ENCODE measurements at regions not wholly inside any gene's neighbourhood (a gene's known extent, or its start where the extent isn't known, plus 50 kb on each side); places are given as distances from the start of the nearest gene placed in this dataset.

GRCh38 chr5:164593982-164594381, 1088.6 kb downstream of the MAT2B start:
- no peak for TF ChIP-seq EZH2phosphoT487 (IDR thresholded peaks at IDR 0.05; ENCODE audit: borderline replicate concordance, low read depth, low read length)
- TF ChIP-seq, protein P1, sequence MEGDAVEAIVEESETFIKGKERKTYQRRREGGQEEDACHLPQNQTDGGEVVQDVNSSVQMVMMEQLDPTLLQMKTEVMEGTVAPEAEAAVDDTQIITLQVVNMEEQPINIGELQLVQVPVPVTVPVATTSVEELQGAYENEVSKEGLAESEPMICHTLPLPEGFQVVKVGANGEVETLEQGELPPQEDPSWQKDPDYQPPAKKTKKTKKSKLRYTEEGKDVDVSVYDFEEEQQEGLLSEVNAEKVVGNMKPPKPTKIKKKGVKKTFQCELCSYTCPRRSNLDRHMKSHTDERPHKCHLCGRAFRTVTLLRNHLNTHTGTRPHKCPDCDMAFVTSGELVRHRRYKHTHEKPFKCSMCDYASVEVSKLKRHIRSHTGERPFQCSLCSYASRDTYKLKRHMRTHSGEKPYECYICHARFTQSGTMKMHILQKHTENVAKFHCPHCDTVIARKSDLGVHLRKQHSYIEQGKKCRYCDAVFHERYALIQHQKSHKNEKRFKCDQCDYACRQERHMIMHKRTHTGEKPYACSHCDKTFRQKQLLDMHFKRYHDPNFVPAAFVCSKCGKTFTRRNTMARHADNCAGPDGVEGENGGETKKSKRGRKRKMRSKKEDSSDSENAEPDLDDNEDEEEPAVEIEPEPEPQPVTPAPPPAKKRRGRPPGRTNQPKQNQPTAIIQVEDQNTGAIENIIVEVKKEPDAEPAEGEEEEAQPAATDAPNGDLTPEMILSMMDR (conservative IDR thresholded peaks at IDR 0.05; ENCODE audit: low read length): no peak
